GM12865 (cell line): ENCODE measurements at regions not wholly inside any gene's neighbourhood (a gene's known extent, or its start where the extent isn't known, plus 50 kb on each side); places are given as distances from the start of the nearest gene placed in this dataset.

Experiments used
- DNase-seq: peaks from one replicate; pipeline ENCODE4 v3.0.0; 2010; ENCODE audit warnings: low read depth
- H3K4me3 ChIP-seq: 2 replicates; pipeline ENCODE4 v1.5.1; 2011; ENCODE audit warnings: mild to moderate bottlenecking, low read depth, low read length, control low read depth
- CTCF ChIP-seq: IDR thresholded peaks from 2 replicates; pipeline ENCODE4 v1.5.1; 2011; ENCODE audit warnings: low read length, control low read depth, low read depth, inconsistent platforms; ENCODE audit not compliant: insufficient read depth; ENCODE audit errors: missing control alignments

GRCh38 chr2:147172493-147173188, 672.2 kb upstream of the ACVR2A start:
- no peak overlapping the region for H3K4me3 ChIP-seq
- TF ChIP-seq CTCF = no peak
- no peak for DNase-seq

- H3K4me3 ChIP-seq = no peak overlapping the region
- DNase-seq = no peak
- TF ChIP-seq CTCF = no peak
Measured at GRCh38 chr2:147171941-147172340, 672.9 kb upstream of the ACVR2A start.

- no peak overlapping the region for H3K4me3 ChIP-seq
- no peak for DNase-seq
- TF ChIP-seq CTCF = no peak
Measured at GRCh38 chr2:147170932-147171331, 673.9 kb upstream of the ACVR2A start.

- DNase-seq = no peak
- no peak for TF ChIP-seq CTCF
- no peak overlapping the region for H3K4me3 ChIP-seq
Measured at GRCh38 chr2:147165697-147166382, 679.0 kb upstream of the ACVR2A start.

GRCh38 chr2:147164563-147164962, 680.3 kb upstream of the ACVR2A start:
- no peak overlapping the region for H3K4me3 ChIP-seq
- DNase-seq = no peak
- TF ChIP-seq CTCF = no peak

- H3K4me3 ChIP-seq = no peak overlapping the region
- DNase-seq = no peak
- no peak for TF ChIP-seq CTCF
Measured at GRCh38 chr2:147161746-147162145, 683.1 kb upstream of the ACVR2A start.
